A172 (cell line): ENCODE measurements at regions not wholly inside any gene's neighbourhood (a gene's known extent, or its start where the extent isn't known, plus 50 kb on each side); places are given as distances from the start of the nearest gene placed in this dataset.
"Not testable (repeated sequence)": the region's sequence is repeated elsewhere in the genome, so short reads cannot be mapped to it uniquely, and the experiment has no call there.

ENCODE experiments used
- DNase-seq: peaks from one replicate; pipeline ENCODE4 v3.0.0-alpha.2; 2015; ENCODE audit warnings: low spot score

- no peak for DNase-seq
These were observed 341.2 kb upstream of the USP9Y start for GRCh38 chrY:12359867-12360266.

GRCh38 chrY:12360496-12360895 is 340.5 kb upstream of the USP9Y start:
- DNase-seq, result no peak

- DNase-seq, result no peak
These were observed 335.6 kb upstream of the USP9Y start for GRCh38 chrY:12365311-12365910.

- DNase-seq, result not testable (repeated sequence)
These were observed 326.4 kb upstream of the USP9Y start for GRCh38 chrY:12374588-12374987.

- DNase-seq, result not testable (repeated sequence)
These were observed 309.1 kb upstream of the USP9Y start for GRCh38 chrY:12391655-12392559.

GRCh38 chrY:12393190-12393589 is 307.8 kb upstream of the USP9Y start:
- DNase-seq, result no peak

- not testable (repeated sequence) for DNase-seq
These were observed 305.5 kb upstream of the USP9Y start for GRCh38 chrY:12395381-12396120.

GRCh38 chrY:12403916-12404315 is 297.1 kb upstream of the USP9Y start:
- no peak for DNase-seq

GRCh38 chrY:12408236-12408635 is 292.8 kb upstream of the USP9Y start:
- DNase-seq, result no peak

GRCh38 chrY:12410696-12411095 is 290.3 kb upstream of the USP9Y start:
- DNase-seq, result no peak

GRCh38 chrY:12421072-12421787 is 279.8 kb upstream of the USP9Y start:
- DNase-seq, result no peak

- no peak for DNase-seq
These were observed 279.3 kb upstream of the USP9Y start for GRCh38 chrY:12421788-12422124.

GRCh38 chrY:12422536-12422935 is 278.5 kb upstream of the USP9Y start:
- no peak for DNase-seq

GRCh38 chrY:12423416-12424252 is 277.4 kb upstream of the USP9Y start:
- DNase-seq, result no peak

- DNase-seq, result no peak
These were observed 275.5 kb upstream of the USP9Y start for GRCh38 chrY:12425506-12425905.

GRCh38 chrY:12427361-12427760 is 273.7 kb upstream of the USP9Y start:
- no peak for DNase-seq

GRCh38 chrY:12431546-12431945 is 269.5 kb upstream of the USP9Y start:
- DNase-seq, result peak; percentile 18

GRCh38 chrY:12438823-12439222 is 262.2 kb upstream of the USP9Y start:
- DNase-seq, result not testable (repeated sequence)

- no peak for DNase-seq
These were observed 256.8 kb upstream of the USP9Y start for GRCh38 chrY:12444200-12444599.

GRCh38 chrY:12446486-12447265 is 254.4 kb upstream of the USP9Y start:
- peak; percentile 49 for DNase-seq
